ENCODE measurements at regions not wholly inside any gene's neighbourhood (a gene's known extent, or its start where the extent isn't known, plus 50 kb on each side); places are given as distances from the start of the nearest gene placed in this dataset.
A peak's percentile ranks its signal among the peaks of the same experiment; 100 is the strongest.

GRCh38 chr4:24637173-24637572 is 52.8 kb upstream of the DHX15 start:
- no peak for DNase-seq (ENCODE audit: low read depth)

GRCh38 chr4:24638396-24638875 is 54.1 kb upstream of the DHX15 start:
- no peak for DNase-seq (ENCODE audit: low read depth)

- DNase-seq (ENCODE audit: low read depth): no peak
Observed at GRCh38 chr4:24639714-24640113, 55.4 kb upstream of the DHX15 start.

GRCh38 chr4:24640366-24640765 is 56.0 kb upstream of the DHX15 start:
- no peak for DNase-seq (ENCODE audit: low read depth)

- DNase-seq (ENCODE audit: low read depth): no peak
Observed at GRCh38 chr4:24642981-24643547, 58.7 kb upstream of the DHX15 start.

GRCh38 chr4:24643774-24644520 is 59.6 kb upstream of the DHX15 start:
- DNase-seq (ENCODE audit: low read depth): peak; percentile 82

- DNase-seq (ENCODE audit: low read depth): no peak
Observed at GRCh38 chr4:24644983-24645764, 60.8 kb upstream of the DHX15 start.

GRCh38 chr4:24645765-24646550 is 61.6 kb upstream of the DHX15 start:
- DNase-seq (ENCODE audit: low read depth): no peak

- no peak for DNase-seq (ENCODE audit: low read depth)
Observed at GRCh38 chr4:24646798-24647460, 62.6 kb upstream of the DHX15 start.

- peak; percentile 31 for DNase-seq (ENCODE audit: low read depth)
Observed at GRCh38 chr4:24650849-24651640, 66.7 kb upstream of the DHX15 start.

- DNase-seq (ENCODE audit: low read depth): no peak
Observed at GRCh38 chr4:24655326-24655725, 71.0 kb upstream of the DHX15 start.

GRCh38 chr4:24655971-24656370 is 71.6 kb upstream of the DHX15 start:
- no peak for DNase-seq (ENCODE audit: low read depth)

- DNase-seq (ENCODE audit: low read depth): no peak
Observed at GRCh38 chr4:24656906-24657305, 72.6 kb upstream of the DHX15 start.

- DNase-seq (ENCODE audit: low read depth): no peak
Observed at GRCh38 chr4:24657768-24658617, 73.6 kb upstream of the DHX15 start.

- DNase-seq (ENCODE audit: low read depth): no peak
Observed at GRCh38 chr4:24659241-24659961, 75.0 kb upstream of the DHX15 start.

- DNase-seq (ENCODE audit: low read depth): no peak
Observed at GRCh38 chr4:24662056-24662455, 77.7 kb upstream of the DHX15 start.

- no peak for DNase-seq (ENCODE audit: low read depth)
Observed at GRCh38 chr4:24662542-24662941, 78.2 kb upstream of the DHX15 start.

GRCh38 chr4:24664956-24665355 is 80.6 kb upstream of the DHX15 start:
- DNase-seq (ENCODE audit: low read depth): no peak

- DNase-seq (ENCODE audit: low read depth): no peak
Observed at GRCh38 chr4:24666316-24666715, 82.0 kb upstream of the DHX15 start.

All from CMK (cell line).